Stimulated activated CD4-positive, alpha-beta T cell treated with anti-CD3 and anti-CD28 coated beads, Interleukin-4, amount 100 ng/mL, for 48 hours (primary cell): ENCODE measurements at regions not wholly inside any gene's neighbourhood (a gene's known extent, or its start where the extent isn't known, plus 50 kb on each side); places are given as distances from the start of the nearest gene placed in this dataset.
A peak's percentile ranks its signal among the peaks of the same experiment; 100 is the strongest.
"Not testable (repeated sequence)": the region's sequence is repeated elsewhere in the genome, so short reads cannot be mapped to it uniquely, and the experiment has no call there.

Experiments used
- DNase-seq, 2 donors: peaks; one replicate each; pipeline ENCODE4 v3.0.0-alpha.2; 2020; ENCODE audit warnings: low read depth in 2 of 2

DNA sequence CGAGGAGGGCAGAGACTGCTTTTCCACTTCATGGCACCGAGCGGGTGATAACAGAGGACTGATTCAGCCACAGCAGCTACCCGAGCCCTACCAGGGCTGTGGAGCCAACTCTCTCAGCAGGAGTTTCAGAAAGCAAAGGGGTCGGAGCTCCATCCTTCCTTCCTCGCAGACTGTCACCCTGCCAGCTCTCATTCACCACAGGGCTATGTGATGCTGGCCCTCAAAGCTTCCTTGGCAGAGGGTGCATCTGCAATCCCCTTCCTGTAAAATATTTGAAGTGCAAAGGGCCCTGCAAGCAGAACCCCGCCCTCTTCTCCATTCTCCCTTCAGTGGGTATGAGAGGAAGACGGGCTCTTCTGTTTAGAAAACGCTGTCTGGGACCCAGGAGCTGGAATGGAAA, 105.3 kb upstream of the LYZL2 start:
- no peak for DNase-seq

DNA sequence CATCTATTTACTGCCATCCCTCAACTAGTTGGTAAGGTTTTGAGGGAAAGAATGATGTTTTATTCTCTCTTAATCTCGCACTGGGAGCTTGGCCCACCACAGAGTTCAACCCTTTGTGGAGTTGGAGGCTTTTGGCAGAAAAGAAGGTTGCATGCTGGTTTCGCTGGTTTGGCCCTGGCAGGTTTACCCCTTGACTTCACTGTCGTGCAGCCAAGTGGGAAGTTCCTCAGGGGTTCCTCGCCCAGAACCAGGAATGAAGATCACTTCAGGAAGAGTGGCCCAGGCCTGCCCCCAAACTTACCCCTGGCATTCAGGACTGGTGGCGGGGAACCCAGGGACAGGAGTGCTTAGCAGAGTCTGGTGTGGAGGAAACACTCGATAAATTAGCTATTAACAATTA, 103.1 kb upstream of the LYZL2 start:
- no peak for DNase-seq

DNA sequence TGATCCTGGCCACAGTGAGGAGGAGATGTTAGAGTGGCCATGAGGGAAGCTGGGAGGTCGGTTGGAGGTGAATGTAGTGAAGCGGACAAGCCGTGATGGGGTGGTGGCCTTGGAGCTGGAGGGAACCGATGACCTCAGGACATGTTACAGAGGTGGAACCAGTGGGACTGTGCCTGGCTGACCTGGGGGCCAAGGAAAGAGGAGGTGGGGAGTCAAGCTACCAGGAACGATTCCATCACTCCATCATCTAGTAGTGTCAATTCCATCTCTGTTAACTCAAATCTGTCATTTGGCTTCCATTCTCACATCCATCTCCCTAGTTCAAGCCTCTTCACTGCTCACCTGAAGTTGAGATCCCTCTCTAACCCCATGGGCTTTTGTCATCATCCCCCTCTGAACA, 102.4 kb upstream of the LYZL2 start:
- DNase-seq: no peak

DNA sequence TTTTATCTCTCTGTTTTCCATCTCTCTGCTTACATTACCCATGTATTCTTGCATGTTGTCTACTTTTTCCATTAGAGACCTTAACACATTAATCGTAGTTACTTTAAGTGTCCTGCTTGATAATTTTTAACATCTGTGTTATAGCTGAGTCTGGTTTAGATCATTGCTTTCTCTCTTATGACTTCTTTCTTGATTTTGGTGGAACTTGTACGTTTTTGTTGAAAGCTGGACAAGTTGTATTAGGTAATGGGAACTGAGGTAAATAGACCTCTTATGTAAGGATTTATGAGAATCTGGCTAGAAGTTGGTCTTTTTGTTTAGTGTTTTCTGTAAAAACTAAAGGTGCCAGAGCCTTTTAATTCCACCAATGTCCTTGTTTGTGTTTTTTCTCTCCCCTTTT, 100.8 kb upstream of the LYZL2 start:
- DNase-seq: no peak

DNA sequence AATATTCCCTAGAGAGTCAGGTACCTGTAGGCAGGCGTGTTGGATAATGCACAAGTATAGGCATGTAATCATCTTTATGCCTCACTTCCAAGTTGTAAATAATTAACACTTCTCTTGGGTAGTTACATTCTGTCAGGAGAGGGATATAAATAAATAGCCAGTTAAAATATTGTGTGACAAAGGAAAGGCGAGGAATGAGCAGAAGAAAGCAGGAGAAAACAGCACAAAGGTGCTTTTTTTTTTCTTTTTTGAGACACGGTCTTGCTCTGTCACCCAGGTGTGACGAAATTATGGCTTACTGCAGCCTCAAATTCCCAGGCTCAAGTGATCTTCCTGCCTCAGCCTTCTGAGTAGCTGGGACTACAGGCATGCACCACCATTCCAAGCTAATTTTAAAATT, 99.2 kb upstream of the LYZL2 start:
- DNase-seq: no peak

DNA sequence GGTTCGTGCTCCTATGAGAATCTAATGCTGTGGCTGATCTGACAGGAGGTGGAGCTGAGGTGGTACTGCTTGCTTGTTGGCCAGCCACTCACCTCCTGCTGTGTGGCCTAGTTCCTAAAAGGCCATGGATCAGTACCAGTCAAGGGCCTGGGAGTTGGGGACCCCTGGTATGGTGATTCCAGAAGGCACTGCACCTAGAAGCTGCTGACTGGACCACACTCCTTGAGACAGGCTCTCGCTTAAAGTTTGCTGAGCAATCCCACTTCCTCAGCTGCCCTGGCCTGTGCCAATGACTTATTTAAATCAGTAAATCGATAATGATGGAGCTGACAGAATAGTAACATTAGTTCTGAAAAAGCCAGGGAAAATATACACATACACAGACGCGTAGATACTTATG, 98.6 kb upstream of the LYZL2 start:
- DNase-seq: no peak

DNA sequence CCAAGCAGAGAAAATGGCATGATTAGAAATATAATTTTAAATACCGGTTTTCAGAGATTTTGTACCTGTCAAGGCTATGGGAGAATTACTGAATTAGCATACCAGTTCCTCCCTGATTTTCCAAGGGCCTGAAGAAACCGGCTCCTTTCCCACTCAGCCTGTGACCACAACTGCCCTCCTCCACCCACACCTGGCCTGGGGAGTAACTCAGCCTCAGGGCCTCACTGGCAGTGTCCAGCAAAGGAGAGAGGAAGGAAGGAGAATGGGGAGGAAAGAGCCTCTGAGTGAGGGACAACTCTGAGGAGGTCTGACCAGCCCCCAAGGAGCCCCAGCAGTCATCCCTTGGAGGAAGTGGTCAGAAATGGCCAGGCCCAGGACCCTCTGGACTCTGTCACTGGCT, 98.0 kb upstream of the LYZL2 start:
- no peak for DNase-seq

DNA sequence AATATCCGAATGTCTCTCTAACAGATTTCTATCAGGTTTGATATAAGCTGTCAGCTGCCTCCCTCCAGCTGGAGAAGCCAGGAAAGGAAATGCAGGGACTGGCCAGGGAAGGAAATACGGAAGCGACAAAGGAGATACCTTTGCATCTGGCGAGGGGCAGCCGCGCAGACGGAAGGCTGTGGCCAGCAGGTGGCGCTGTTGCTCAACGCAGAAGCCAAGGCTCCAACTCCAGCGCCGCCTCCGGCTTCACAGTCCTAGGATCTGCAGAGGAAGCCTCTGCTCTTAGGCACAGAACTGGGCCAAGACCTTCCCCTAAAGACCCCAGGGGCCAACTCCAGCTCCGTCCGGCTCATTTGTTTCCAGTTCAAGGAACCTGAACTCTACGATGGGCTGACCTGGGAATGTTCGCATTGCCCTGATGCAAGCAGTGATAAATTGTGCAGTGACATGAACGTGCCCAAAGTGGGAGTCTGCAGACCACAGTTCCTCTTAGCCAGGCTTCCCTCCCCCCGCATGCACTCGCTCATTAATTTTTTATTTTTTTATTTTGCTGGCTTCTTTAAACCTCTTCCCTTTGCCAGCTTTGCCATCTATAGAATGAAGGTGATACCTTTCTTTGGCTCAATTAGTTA, 97.3 kb upstream of the LYZL2 start:
- peak; percentile 79 to 90 for DNase-seq

DNA sequence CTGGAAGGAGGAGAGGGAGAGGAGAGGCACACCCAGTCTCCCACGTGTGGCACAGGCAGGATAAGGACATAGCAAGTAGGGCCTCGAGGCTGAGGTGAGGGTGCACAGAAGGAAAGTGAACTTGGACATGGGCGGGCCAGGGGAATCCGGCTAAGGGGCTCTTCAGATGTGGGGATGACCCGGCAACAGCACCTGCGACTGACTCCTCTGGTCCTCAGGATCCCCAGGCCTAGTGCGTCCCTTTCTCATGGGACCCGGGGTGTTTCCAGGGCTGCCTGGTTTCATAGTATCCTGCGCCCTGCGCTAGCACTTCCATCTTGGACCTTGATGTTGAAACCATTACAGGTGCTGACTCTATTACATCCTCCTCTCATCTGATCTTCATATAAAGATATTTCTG, 96.1 kb upstream of the LYZL2 start:
- DNase-seq: no peak

DNA sequence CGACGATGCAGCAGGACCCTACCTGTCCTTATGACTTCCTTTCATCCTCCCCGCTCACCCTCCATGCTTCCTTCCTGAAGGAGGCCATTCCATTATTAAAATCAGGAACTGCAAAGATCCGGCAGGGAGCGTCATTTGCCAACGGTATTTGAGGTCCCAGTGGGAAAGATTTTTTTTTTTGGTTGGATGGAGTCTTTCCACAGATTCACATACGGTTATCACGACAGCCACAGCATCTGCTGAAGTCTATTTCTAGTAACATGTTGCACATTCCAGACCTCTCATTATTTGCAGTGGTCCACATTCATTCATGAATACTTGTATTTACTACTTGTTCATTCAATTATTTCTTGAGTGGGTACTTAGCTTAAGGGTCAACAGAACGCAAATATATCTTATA, 94.7 kb upstream of the LYZL2 start:
- DNase-seq: no peak

DNA sequence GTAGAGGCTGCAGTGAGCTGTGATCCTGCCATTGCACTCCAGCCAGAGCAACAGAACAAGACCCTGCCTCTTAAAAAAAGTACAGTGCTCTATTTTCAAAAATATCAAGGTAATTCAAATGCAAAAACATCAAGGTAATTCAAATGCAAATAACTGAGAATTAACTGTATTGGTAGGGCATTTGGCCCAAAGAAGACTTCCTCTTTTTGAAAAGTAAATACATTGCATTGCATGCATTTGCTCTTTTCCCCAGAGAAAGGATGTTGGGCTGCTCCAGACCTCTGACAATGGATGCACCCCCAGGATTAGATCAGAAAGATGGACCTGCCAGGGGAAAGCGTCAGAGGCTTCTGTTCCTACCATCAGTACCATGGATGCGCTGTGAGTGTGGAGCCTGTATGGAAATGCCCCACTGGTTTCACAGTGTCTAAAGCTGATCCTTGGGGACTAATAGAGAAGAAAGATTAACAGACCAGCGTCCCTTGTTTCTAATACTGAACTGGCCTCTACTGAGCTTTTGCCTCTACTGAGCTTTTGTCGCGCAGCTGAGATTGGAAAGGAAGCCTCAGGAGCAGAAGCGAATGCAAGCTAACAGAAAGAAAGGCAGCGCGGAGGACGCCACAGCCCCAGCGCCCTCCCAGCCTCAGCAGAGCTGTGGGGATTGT, 93.5 kb upstream of the LYZL2 start:
- no peak for DNase-seq

DNA sequence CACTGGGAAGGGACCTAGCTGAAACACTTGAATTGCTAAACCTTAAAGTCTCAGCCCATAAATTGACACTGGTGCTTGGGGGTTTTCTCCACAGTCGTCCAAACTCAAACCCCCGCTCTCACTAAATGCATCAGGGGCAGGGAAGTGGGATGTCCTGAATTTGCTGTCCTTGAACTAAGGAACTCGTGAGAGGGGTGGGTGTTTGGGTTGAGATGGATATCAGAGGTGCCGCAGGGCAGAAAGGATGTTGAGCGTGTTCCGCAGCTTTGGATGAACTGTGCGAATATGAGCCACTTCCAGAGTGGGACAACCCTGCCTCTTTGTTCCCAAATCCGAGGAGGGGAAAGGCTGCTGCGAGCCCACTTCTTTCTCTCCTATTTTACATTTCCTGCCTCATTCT, 90.3 kb upstream of the LYZL2 start:
- DNase-seq: no peak

DNA sequence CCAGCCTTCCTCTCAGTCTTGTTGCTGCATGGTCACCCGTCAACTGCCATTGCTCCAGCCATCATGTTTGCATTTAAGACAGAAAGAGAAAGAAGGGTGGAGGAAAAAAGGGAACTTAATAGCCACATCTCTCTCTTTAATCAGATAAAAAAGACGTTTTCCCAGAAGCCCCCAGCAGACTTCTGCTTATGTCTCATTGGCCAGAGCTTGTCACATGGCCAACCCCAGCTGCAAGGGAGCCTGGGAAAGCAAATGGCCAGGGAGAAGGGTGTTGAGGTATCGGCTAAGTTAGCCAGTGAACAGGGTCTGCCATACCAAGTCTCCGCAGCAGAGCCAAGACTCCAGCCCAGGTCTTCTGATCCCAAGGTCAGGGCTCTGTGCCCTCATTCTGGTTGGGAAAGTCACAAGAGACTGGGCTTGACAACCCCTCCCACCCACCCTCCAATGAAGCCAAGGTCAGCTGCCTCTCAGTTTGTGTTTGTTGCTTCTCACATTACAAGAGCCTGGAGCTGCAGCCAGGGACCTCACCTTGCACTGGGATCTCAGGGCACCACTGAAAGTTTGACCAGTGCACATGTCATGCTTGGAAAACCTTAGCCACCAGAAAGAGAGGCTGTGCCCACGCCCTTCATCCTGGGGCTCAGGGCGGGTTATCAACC, 80.3 kb upstream of the LYZL2 start:
- DNase-seq: no peak

DNA sequence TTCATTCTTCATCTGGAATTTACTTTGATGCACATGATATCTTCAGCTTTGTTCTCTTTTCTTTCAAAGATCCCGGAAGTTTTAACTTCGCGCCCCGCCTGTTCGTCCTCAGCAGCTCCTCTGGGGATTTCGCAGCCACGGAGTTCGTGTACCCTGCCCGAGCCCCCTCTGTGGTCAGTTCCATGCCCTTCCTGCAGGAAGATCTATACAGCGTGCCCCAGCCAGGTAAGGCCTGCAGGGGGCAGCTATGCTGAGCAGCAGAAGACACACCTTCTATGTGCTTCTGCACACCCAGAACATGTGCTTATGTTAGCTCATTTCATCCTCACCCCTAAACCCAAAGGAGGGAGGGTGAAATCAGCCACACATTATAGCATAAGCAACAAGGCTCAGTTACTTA, 79.7 kb upstream of the LYZL2 start:
- DNase-seq: no peak

DNA sequence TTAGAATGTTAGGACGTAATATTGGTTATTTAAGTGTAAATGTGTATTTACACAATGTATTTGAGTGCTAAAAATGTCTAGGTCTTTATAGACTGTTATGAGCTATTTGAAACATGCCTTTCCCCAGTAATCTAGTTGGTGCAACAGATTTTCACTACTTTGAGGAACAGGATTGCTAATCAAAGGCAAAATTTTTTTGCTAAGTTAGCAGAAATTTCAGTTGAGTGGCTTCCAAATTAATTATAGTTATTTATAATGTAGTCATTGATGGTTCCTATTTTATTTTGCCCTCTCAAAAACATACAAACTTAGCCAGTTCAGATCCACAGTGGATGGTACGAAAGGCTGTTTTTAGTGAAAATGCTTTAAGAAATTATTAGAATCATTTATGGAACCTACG, 78.7 kb upstream of the LYZL2 start:
- no peak for DNase-seq

DNA sequence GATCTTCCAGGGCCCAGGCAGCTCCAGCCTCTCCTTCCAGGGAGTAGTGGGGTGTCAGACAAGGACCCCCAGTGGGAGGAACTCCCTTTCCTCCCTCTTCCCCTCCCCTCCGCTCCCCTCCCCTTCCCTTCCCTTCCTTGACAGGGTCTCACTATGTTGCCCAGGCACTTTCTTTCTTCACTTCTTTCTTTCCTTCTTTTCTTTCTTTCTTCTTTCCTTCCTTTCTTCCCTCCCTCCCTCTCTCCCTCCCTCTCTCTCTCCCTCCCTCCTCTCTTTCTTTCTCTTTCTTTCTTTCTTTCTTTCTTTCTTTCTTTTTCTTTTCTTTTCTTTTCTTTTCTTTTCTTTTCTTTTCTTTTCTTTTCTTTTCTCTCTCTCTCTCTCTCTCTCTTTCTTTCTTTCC, 76.6 kb upstream of the LYZL2 start:
- DNase-seq: not testable (repeated sequence)

DNA sequence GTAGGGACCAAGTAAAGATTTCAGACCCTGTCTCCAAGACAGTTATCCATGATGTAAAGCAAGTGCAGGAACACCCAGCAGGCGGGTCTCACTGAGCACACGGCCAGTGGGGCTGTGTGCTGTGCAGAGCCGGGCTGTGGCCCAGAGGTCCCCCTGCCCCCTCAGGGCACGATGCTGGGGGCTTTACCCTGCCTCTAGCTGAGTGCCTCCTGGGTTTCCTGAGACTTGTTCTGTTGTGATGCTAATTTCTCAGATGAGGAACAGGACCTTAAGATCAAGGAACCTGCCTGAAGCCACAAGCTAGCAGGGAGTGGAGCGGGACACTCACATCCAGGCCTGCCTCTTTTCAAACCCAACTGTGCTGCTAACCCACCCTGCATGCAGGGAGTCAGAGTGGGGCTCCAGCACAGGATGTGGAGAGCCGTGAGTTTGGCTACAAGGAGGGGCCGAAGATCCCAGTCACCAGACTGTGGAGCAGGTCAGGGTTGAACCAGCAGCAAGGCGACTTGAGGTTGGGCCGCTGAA, 76.1 kb upstream of the LYZL2 start:
- DNase-seq: no peak

DNA sequence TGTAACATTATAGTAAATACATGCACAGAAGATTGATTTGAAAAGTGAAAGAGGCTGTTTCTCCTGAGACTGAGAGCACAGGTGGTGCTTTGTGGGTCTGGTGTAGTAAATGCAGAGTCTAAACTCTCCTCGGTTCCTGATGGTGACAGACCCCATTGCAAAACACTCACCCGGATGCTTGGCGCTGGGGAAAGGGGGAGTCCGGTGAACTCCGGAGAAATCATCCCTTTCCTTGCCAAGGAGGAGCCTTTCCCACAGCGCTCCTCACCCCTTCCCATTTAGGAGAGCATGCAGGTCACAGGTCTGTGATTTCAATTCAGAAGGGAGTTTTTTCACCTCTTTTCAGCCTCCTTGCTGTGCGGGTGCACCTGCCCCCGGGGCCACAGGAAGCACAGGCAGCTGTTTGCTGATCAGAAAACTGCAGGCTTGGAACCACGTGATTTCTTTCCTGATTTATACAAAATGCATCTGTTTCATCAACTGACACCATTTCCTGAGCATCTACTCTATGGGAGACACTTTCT, 75.6 kb upstream of the LYZL2 start:
- DNase-seq: no peak

DNA sequence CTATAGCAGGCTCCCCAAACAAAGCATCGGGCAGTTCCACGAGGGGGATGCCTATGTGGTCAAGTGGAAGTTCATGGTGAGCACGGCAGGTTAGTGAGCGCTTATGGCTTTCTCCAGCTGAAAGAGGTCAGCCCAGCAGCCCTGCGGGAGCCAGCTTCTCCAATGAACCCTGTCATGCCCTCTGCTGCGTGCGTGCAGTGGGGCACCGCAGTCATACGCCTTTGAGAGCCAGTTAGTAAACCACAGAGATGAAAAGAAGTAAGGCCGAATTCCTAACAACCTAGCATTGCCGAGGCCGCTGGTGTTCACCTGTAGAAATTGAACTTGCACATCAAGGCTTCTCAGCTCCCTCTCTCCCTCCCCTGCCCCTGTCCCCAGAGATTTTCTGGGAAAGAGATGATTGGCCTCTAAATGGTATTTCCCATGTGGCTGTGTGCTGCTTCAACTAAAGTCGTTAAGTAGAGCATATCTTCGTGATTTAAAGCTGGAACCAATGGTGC, 75.1 kb upstream of the LYZL2 start:
- peak in 1 of 2 donors; percentile 50 for DNase-seq

DNA sequence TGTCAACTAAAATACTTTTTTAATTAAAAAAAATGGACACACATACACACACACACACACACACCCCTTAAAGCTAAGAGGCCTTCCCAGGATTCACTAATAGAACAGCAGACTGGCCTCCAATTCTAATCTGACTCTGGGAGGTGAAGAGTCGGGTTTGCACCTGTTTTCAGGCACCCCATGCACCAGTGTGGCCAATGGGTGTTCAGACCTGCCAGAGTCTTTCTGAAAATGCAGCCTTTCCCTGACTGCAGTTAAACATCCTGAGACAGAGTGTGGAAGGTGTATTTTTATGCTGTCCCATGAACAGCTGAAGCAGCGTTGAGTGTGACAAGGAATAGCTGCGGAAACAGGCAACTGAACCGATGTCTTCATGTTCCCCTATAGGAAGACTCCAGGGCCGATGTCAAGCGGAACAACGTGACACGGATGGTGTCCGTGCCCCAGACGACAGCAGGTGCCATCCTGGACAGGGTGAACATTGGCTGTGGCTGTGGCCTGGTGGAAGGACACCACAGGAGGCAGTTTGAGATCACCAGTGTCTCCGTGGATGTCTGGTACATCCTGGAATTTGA, 74.6 kb upstream of the LYZL2 start:
- no peak for DNase-seq

DNA sequence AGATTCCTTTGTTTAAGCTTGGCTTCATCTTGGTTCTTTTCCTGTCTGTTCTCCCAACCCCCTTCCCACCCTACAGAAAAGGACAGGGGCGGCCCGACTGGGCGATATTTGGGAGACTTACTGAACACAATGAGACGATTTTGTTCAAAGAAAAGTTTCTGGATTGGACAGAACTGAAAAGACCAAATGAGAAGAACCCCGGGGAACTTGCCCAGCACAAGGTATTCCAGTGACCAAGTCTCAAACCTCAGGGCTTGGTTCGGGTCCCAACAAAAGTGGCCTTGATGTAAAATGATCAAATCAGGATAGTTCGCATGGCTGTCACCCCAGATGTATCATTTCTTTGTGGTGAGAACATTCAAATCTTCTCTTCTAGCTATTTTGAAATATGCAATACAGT, 73.9 kb upstream of the LYZL2 start:
- not testable (repeated sequence) for DNase-seq

DNA sequence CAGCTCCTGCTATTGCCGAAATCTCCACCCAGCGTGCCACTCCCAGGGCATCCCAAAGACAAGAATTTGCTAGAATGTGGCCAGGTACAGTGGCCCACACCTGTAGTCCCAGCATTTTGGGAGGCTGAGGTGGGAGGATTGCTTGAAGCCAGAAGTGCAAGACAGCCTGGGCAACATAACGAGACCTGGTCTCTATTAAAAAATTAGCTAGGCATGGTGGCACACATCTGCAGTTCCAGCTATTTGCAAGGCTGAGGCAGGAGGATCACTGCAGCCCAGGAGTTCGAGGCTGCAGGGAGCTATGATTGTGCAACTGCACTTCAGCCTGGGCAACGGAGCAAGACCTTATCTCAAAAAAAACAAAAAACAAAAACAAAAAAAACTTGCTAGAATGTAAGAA, 73.3 kb upstream of the LYZL2 start:
- no peak for DNase-seq
